Spleen (tissue), 11 donors: ENCODE measurements at regions not wholly inside any gene's neighbourhood (a gene's known extent, or its start where the extent isn't known, plus 50 kb on each side); places are given as distances from the start of the nearest gene placed in this dataset.

Experiments
- DNase-seq: peaks from one replicate; pipeline ENCODE4 v3.0.0-alpha.2; 2020
- H3K27ac ChIP-seq, 8 donors: fragments of 200-600 bp; sonication (generic) in 7 of 8; 1 replicate in 4 of 8; 2 replicates in 4 of 8; pipeline versions ENCODE4 v1.5.0 to v1.8.0; 2016 to 2021; ENCODE audit warnings: inconsistent platforms in 4 of 8, mild to moderate bottlenecking in 4 of 8, moderate library complexity in 1 of 8
- H3K27me3 ChIP-seq, 7 donors: fragments of 200-600 bp; sonication (generic) in 6 of 7; replicated peaks in 1 of 7; 1 replicate in 4 of 7; 2 replicates in 3 of 7; pipeline versions ENCODE4 v1.5.0 to v1.8.0; 2016 to 2021; ENCODE audit warnings: inconsistent platforms in 3 of 7, mild to moderate bottlenecking in 1 of 7
- H3K36me3 ChIP-seq, 6 donors: fragments of 200-600 bp; sonication (generic) in 5 of 6; 1 replicate in 4 of 6; 2 replicates in 2 of 6; pipeline versions ENCODE4 v1.5.0 to v1.8.0; 2016 to 2021; ENCODE audit warnings: inconsistent platforms in 2 of 6
- H3K4me1 ChIP-seq, 6 donors: fragments of 200-600 bp; sonication (generic) in 5 of 6; 1 replicate in 3 of 6; 2 replicates in 3 of 6; pipeline versions ENCODE4 v1.5.0 to v1.8.0; 2016 to 2021; ENCODE audit warnings: inconsistent platforms in 3 of 6
- H3K4me3 ChIP-seq, 8 donors: fragments of 200-600 bp; sonication (generic) in 7 of 8; 1 replicate in 4 of 8; 2 replicates in 4 of 8; pipeline versions ENCODE4 v1.5.0 to v1.8.0; 2016 to 2021; ENCODE audit warnings: inconsistent platforms in 4 of 8, mild to moderate bottlenecking in 4 of 8, moderate library complexity in 2 of 8
- H3K9me3 ChIP-seq, 8 donors: fragments of 200-600 bp; sonication (generic) in 7 of 8; 1 replicate in 4 of 8; 2 replicates in 4 of 8; pipeline versions ENCODE4 v1.5.0 to v1.8.0; 2016 to 2021; ENCODE audit warnings: inconsistent platforms in 4 of 8
- CTCF ChIP-seq, 11 experiments: fragments of 200-600 bp in 7 of 11; fragments of 450-650 bp in 4 of 11; sonication (generic) in 4 of 11; IDR thresholded peaks in 8 of 11; conservative IDR thresholded peaks in 3 of 11; 1 replicate in 7 of 11; 2 replicates in 4 of 11; pipeline versions ENCODE4 v1.4.0 to v1.8.0; 2016 to 2021; ENCODE audit warnings: antibody characterized with exemption in 11 of 11, inconsistent platforms in 4 of 11, mild to moderate bottlenecking in 1 of 11
- POLR2A ChIP-seq, 3 donors: fragments of 450-650 bp; IDR thresholded peaks; one replicate each; pipeline ENCODE4 v1.5.1; 2017; ENCODE audit warnings: antibody characterized with exemption in 3 of 3, mild to moderate bottlenecking in 1 of 3
- POLR2AphosphoS5 ChIP-seq, 3 donors: sonication (generic); formaldehyde crosslinking; IDR thresholded peaks; one replicate each; pipeline ENCODE4 v1.5.1; 2017; ENCODE audit warnings: antibody characterized with exemption in 3 of 3
- whole genome bisulfite sequencing, 5 donors: extraction: QIAGEN DNeasy Blood & Tissue Kit in 3 of 5; methylation state at CpG; one replicate each; pipeline versions ENCODE4 v1.1.5 to v1.1.7; 2013 to 2018; 5-methylcytosine and 5-hydroxymethylcytosine counted together
- intact Hi-C: fragments of 100-400 bp; cut with DNase I; formaldehyde crosslinking; loops from one replicate; pipeline ENCODE4 v1.15.0; 2023; ENCODE audit warnings: low total_unique reads
- donor health status: healthy with polysubstance abuse.
- donor health status: DM: no; HTN: no; CAD: no; lungs with moderate emphysema.
- donor health status: DM: no; HTN: no; CAD: no.
- donor health status: Bipolar disorder and iron deficiency.
- donor health status: healthy.
- donor health status: DM: no; HTN: no; CAD: no.
- donor health status: DM: yes; HTN: yes; CAD: no.

- Histone ChIP-seq H3K27ac (no peak overlapping the region), H3K36me3 (no peaks in the 10 kb centered on the region), H3K27me3 (no peaks in the 10 kb centered on the region), H3K9me3 (peaks cover 0 to 9% (median 0%) of the 10 kb centered on the region in 8 donors), H3K4me1 (no peaks in the 10 kb centered on the region), H3K4me3 (no peak overlapping the region)
- intact Hi-C loops: no loop called here
- no peak for DNase-seq
- TF ChIP-seq CTCF (IDR thresholded peaks at IDR 0.05 in 8 of 11, conservative IDR thresholded peaks at IDR 0.05 in 3 of 11): no peak
- no peak for TF ChIP-seq POLR2A (IDR thresholded peaks at IDR 0.05)
- TF ChIP-seq POLR2AphosphoS5 (IDR thresholded peaks at IDR 0.05): no peak
- WGBS, 5 donors: 51 to 71% (median 63%) methylated on average over 2 to 4 of the region's 4 CpGs
These were observed 145.1 kb upstream of the ARHGEF9 start for GRCh38 chrX:63930140-63930539.

- 72 to 90% (median 83%) methylated on average over 4 of the region's 4 CpGs for WGBS, 5 donors
- Histone ChIP-seq H3K4me1 (no peaks in the 10 kb centered on the region), H3K9me3 (peaks cover 0 to 9% (median 0%) of the 10 kb centered on the region in 8 donors), H3K36me3 (no peaks in the 10 kb centered on the region), H3K27me3 (no peaks in the 10 kb centered on the region), H3K27ac (no peak overlapping the region), H3K4me3 (no peak overlapping the region)
- no peak for DNase-seq
- TF ChIP-seq POLR2AphosphoS5 (IDR thresholded peaks at IDR 0.05) (no peak), POLR2A (IDR thresholded peaks at IDR 0.05) (no peak), CTCF (IDR thresholded peaks at IDR 0.05 in 8 of 11, conservative IDR thresholded peaks at IDR 0.05 in 3 of 11) (no peak)
- intact Hi-C loops: no loop called here
These were observed 144.6 kb upstream of the ARHGEF9 start for GRCh38 chrX:63929608-63930007.

- no peak overlapping the region for H3K27ac ChIP-seq
- H3K4me3 ChIP-seq: no peak overlapping the region
- 88 to 100% (median 95%) methylated on average over 2 of the region's 2 CpGs for WGBS, 5 donors
- intact Hi-C loops: no loop called here
- peaks cover 0 to 10% (median 2%) of the 10 kb centered on the region in 8 donors for H3K9me3 ChIP-seq
- TF ChIP-seq POLR2AphosphoS5 (IDR thresholded peaks at IDR 0.05) (no peak), CTCF (IDR thresholded peaks at IDR 0.05 in 8 of 11, conservative IDR thresholded peaks at IDR 0.05 in 3 of 11) (no peak), POLR2A (IDR thresholded peaks at IDR 0.05) (no peak)
- no peaks in the 10 kb centered on the region for H3K4me1 ChIP-seq
- DNase-seq: no peak
- no peaks in the 10 kb centered on the region for H3K27me3 ChIP-seq
- no peaks in the 10 kb centered on the region for H3K36me3 ChIP-seq
These were observed 142.8 kb upstream of the ARHGEF9 start for GRCh38 chrX:63927848-63928247.

- TF ChIP-seq POLR2AphosphoS5 (IDR thresholded peaks at IDR 0.05): no peak
- no peak for TF ChIP-seq POLR2A (IDR thresholded peaks at IDR 0.05)
- TF ChIP-seq CTCF (IDR thresholded peaks at IDR 0.05 in 8 of 11, conservative IDR thresholded peaks at IDR 0.05 in 3 of 11): no peak
- Histone ChIP-seq H3K27ac (no peak overlapping the region), H3K9me3 (peaks cover 0 to 15% (median 6%) of the 10 kb centered on the region in 8 donors), H3K36me3 (no peaks in the 10 kb centered on the region), H3K4me3 (no peak overlapping the region), H3K4me1 (no peaks in the 10 kb centered on the region), H3K27me3 (no peaks in the 10 kb centered on the region)
- intact Hi-C loops: no loop called here
- no peak for DNase-seq
- 64 to 97% (median 84%) methylated on average over 2 of the region's 2 CpGs for WGBS, 5 donors
These were observed 137.2 kb upstream of the ARHGEF9 start for GRCh38 chrX:63922221-63922620.
